H9 (cell line): ENCODE measurements at regions not wholly inside any gene's neighbourhood (a gene's known extent, or its start where the extent isn't known, plus 50 kb on each side); places are given as distances from the start of the nearest gene placed in this dataset.

Source experiments
- DNase-seq: peaks from one replicate; pipeline ENCODE4 v3.0.0-alpha.2; 2017
- H2AFZ ChIP-seq: one replicate; pipeline ENCODE4 v1.6.1; 2013; ENCODE audit warnings: mild to moderate bottlenecking, low read length, control low read depth, moderate library complexity
- H2AK5ac ChIP-seq: 2 replicates; pipeline ENCODE4 v1.6.1; 2013; ENCODE audit warnings: low read length, control low read depth, mixed read lengths; ENCODE audit not compliant: insufficient read length
- H2BK120ac ChIP-seq: one replicate; pipeline ENCODE4 v1.6.1; 2013; ENCODE audit warnings: low read depth, mild to moderate bottlenecking, low read length, control low read depth, inconsistent platforms; ENCODE audit not compliant: poor library complexity, severe bottlenecking
- H2BK12ac ChIP-seq: 2 replicates; pipeline ENCODE4 v1.6.1; 2013; ENCODE audit warnings: low read length, control low read depth, mixed read lengths, low read depth; ENCODE audit not compliant: insufficient read length
- H2BK15ac ChIP-seq: 2 replicates; pipeline ENCODE4 v1.6.1; 2013; ENCODE audit warnings: low read depth, low read length, control low read depth
- H2BK20ac ChIP-seq: one replicate; pipeline ENCODE4 v1.6.1; 2013; ENCODE audit warnings: low read depth, mild to moderate bottlenecking, low read length, control low read depth, inconsistent platforms; ENCODE audit not compliant: poor library complexity, severe bottlenecking
- H2BK5ac ChIP-seq: 2 replicates; pipeline ENCODE4 v1.6.1; 2013; ENCODE audit warnings: low read length, control low read depth, mixed read lengths; ENCODE audit not compliant: insufficient read length
- H3K14ac ChIP-seq: 2 replicates; pipeline ENCODE4 v1.6.1; 2013; ENCODE audit warnings: low read length, control low read depth; ENCODE audit not compliant: insufficient read depth
- H3K18ac ChIP-seq: 2 replicates; pipeline ENCODE4 v1.6.1; 2013; ENCODE audit warnings: low read depth, mild to moderate bottlenecking, mixed read lengths, low read length, control low read depth; ENCODE audit not compliant: insufficient read length
- H3K23ac ChIP-seq: 2 replicates; pipeline ENCODE4 v1.6.1; 2013; ENCODE audit warnings: low read length, control low read depth, mixed read lengths, low read depth; ENCODE audit not compliant: insufficient read length
- H3K23me2 ChIP-seq: 2 replicates; pipeline ENCODE4 v1.6.1; 2013; ENCODE audit warnings: low read depth, mild to moderate bottlenecking, mixed read lengths, low read length, control low read depth; ENCODE audit not compliant: insufficient read length, poor library complexity, severe bottlenecking
- H3K27ac ChIP-seq: 2 replicates; pipeline ENCODE4 v1.5.1; 2013; ENCODE audit warnings: low read length, control low read depth, mixed read lengths, low read depth; ENCODE audit not compliant: insufficient read length
- H3K27me3 ChIP-seq: 2 replicates; pipeline ENCODE4 v1.6.1; 2013; ENCODE audit warnings: low read length, control low read depth, inconsistent platforms; ENCODE audit not compliant: insufficient read depth
- H3K4ac ChIP-seq: 2 replicates; pipeline ENCODE4 v1.6.1; 2013; ENCODE audit warnings: low read depth, mild to moderate bottlenecking, control low read depth, inconsistent platforms, low read length, moderate library complexity
- H3K4me1 ChIP-seq: 2 replicates; pipeline ENCODE4 v1.6.1; 2013; ENCODE audit warnings: low read length, control low read depth, inconsistent platforms; ENCODE audit not compliant: insufficient read depth
- H3K4me2 ChIP-seq: 2 replicates; pipeline ENCODE4 v1.6.1; 2013; ENCODE audit warnings: low read length, control low read depth, mixed read lengths; ENCODE audit not compliant: insufficient read length, insufficient read depth
- H3K56ac ChIP-seq: 2 replicates; pipeline ENCODE4 v1.6.1; 2013; ENCODE audit warnings: low read depth, mild to moderate bottlenecking, mixed read lengths, low read length, control low read depth; ENCODE audit not compliant: insufficient read length
- H3K79me1 ChIP-seq: 2 replicates; pipeline ENCODE4 v1.6.1; 2013; ENCODE audit warnings: low read depth, mild to moderate bottlenecking, moderate library complexity, low read length, control low read depth, inconsistent platforms; ENCODE audit not compliant: insufficient read depth, poor library complexity, severe bottlenecking
- H3K79me2 ChIP-seq: 2 replicates; pipeline ENCODE4 v1.6.1; 2013; ENCODE audit warnings: low read length, control low read depth, inconsistent platforms; ENCODE audit not compliant: insufficient read depth
- H3K9ac ChIP-seq: 2 replicates; pipeline ENCODE4 v1.6.1; 2013; ENCODE audit warnings: low read length, control low read depth, mixed read lengths; ENCODE audit not compliant: insufficient read length; ENCODE audit errors: extremely low read depth
- H3K9me3 ChIP-seq: one replicate; pipeline ENCODE4 v1.6.1; 2013; ENCODE audit warnings: low read depth, low read length, inconsistent platforms; ENCODE audit not compliant: control insufficient read depth
- H3T11ph ChIP-seq: one replicate; pipeline ENCODE4 v1.6.1; 2013; ENCODE audit warnings: mild to moderate bottlenecking, low read length, control low read depth, inconsistent platforms
- H4K20me1 ChIP-seq: one replicate; pipeline ENCODE4 v1.6.1; 2013; ENCODE audit not compliant: control insufficient read depth, insufficient read length, insufficient read depth
- H4K5ac ChIP-seq: 2 replicates; pipeline ENCODE4 v1.6.1; 2013; ENCODE audit warnings: low read depth, mild to moderate bottlenecking, mixed read lengths, low read length, control low read depth; ENCODE audit not compliant: insufficient read length
- H4K8ac ChIP-seq: replicated peaks from 2 replicates; pipeline ENCODE4 v1.6.1; 2013; ENCODE audit warnings: low read length, control low read depth, mixed read lengths, low read depth; ENCODE audit not compliant: insufficient read length
- H4K91ac ChIP-seq: 2 replicates; pipeline ENCODE4 v1.6.1; 2013; ENCODE audit warnings: low read depth, mild to moderate bottlenecking, moderate library complexity, mixed read lengths, low read length, control low read depth; ENCODE audit not compliant: insufficient read length
- H3K27ac Mint-ChIP-seq, 3 experiments: 2 replicates in 2 of 3; 3 replicates in 1 of 3; pipeline ENCODE4 v1.8.0; 2020 to 2021; ENCODE audit warnings: mixed read lengths in 3 of 3, mild to moderate bottlenecking in 1 of 3, moderate library complexity in 1 of 3
- H3K27me3 Mint-ChIP-seq: 2 replicates; pipeline ENCODE4 v1.8.0; 2021; ENCODE audit warnings: low read depth, mild to moderate bottlenecking, moderate library complexity, mixed read lengths
- H3K36me3 Mint-ChIP-seq, 3 experiments: 2 replicates in 2 of 3; 3 replicates in 1 of 3; pipeline ENCODE4 v1.8.0; 2020 to 2021; ENCODE audit warnings: low read depth in 3 of 3, mixed read lengths in 3 of 3; ENCODE audit not compliant: insufficient read depth in 1 of 3
- H3K4me1 Mint-ChIP-seq, 2 experiments: 2 replicates each; pipeline ENCODE4 v1.8.0; 2020; ENCODE audit warnings: mixed read lengths in 2 of 2
- H3K4me3 Mint-ChIP-seq, 2 experiments: 2 replicates in 1 of 2; 3 replicates in 1 of 2; pipeline ENCODE4 v1.8.0; 2020 to 2021; ENCODE audit warnings: mild to moderate bottlenecking in 2 of 2, mixed read lengths in 2 of 2, moderate library complexity in 1 of 2
- H3K9me3 Mint-ChIP-seq, 2 experiments: 2 replicates in 1 of 2; 3 replicates in 1 of 2; pipeline ENCODE4 v1.8.0; 2020; ENCODE audit warnings: mild to moderate bottlenecking in 2 of 2, mixed read lengths in 2 of 2, moderate library complexity in 1 of 2
- WGBS: extraction: QIAGEN DNeasy Blood & Tissue Kit; methylation state at CpG from one replicate; pipeline ENCODE4 v1.1.7; 2013; ENCODE audit warnings: missing lambda C conversion rate, low lambda C conversion rate, mixed read lengths; ENCODE audit not compliant: insufficient read length; ENCODE audit errors: extremely low coverage; 5-methylcytosine and 5-hydroxymethylcytosine counted together
- TF ChIP-seq, protein P1 (sequence below): fragments of 200-600 bp; sonication (generic); conservative IDR thresholded peaks from 3 replicates; pipeline ENCODE4 v1.8.0; 2021; ENCODE audit warnings: antibody characterized with exemption, mild to moderate bottlenecking

DNA sequence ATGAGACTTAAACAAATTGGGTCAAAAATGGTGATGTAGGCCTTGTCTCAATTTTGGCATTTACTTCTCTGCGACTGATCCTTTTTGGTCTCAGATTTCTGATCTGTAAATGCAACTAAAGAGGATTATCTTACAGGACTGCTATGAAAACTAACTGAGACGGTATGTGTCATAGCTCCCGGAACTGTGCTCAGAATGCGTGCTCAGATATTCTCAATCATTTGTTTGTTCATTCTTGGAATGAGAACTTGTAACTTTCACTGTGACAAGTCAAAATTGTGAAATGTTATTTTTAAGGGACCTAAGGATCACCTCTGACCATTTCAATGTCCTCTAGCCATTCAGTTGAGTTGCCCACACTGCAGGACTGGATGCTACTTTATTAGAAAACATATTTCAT, 498.2 kb upstream of the PIK3C3 start:
- no peak for DNase-seq
- Histone ChIP-seq H3K27me3 (no peaks in the 10 kb centered on the region), H3K9me3 (no peaks in the 10 kb centered on the region), H3K9ac (no peak overlapping the region), H4K5ac (no peak overlapping the region), H2AK5ac (no peak overlapping the region), H2BK20ac (no peak overlapping the region), H2BK12ac (no peak overlapping the region), H2BK15ac (no peak overlapping the region), H3K14ac (no peak overlapping the region), H4K20me1 (no peaks in the 10 kb centered on the region), H2BK5ac (no peak overlapping the region), H3K79me2 (no peaks in the 10 kb centered on the region), H3K4me1 (no peaks in the 10 kb centered on the region), H3K79me1 (no peaks in the 10 kb centered on the region), H3K27ac (no peak overlapping the region), H4K91ac (no peak overlapping the region), H3K4me2 (no peak overlapping the region), H3T11ph (no peak overlapping the region), H2AFZ (no peak overlapping the region), H4K8ac (no peak overlapping the region), H3K4ac (no peak overlapping the region), H3K56ac (no peak overlapping the region), H3K23me2 (no peaks in the 10 kb centered on the region), H2BK120ac (no peak overlapping the region), H3K23ac (no peak overlapping the region), H3K18ac (no peak overlapping the region)
- H3K27ac Mint-ChIP-seq, result no peak overlapping the region
- no CpG with 5 or more reads among the region's 4 CpGs for WGBS
- no peaks in the 10 kb centered on the region; a peak in 1 of 5 replicates for H3K9me3 Mint-ChIP-seq
- H3K36me3 Mint-ChIP-seq, result no peaks in the 10 kb centered on the region
- H3K27me3 Mint-ChIP-seq, result no peaks in the 10 kb centered on the region
- TF ChIP-seq, protein P1, sequence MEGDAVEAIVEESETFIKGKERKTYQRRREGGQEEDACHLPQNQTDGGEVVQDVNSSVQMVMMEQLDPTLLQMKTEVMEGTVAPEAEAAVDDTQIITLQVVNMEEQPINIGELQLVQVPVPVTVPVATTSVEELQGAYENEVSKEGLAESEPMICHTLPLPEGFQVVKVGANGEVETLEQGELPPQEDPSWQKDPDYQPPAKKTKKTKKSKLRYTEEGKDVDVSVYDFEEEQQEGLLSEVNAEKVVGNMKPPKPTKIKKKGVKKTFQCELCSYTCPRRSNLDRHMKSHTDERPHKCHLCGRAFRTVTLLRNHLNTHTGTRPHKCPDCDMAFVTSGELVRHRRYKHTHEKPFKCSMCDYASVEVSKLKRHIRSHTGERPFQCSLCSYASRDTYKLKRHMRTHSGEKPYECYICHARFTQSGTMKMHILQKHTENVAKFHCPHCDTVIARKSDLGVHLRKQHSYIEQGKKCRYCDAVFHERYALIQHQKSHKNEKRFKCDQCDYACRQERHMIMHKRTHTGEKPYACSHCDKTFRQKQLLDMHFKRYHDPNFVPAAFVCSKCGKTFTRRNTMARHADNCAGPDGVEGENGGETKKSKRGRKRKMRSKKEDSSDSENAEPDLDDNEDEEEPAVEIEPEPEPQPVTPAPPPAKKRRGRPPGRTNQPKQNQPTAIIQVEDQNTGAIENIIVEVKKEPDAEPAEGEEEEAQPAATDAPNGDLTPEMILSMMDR, result no peak
- H3K4me3 Mint-ChIP-seq, result no peak overlapping the region
- peaks cover 4 to 11% of the 10 kb centered on the region in 2 experiments for H3K4me1 Mint-ChIP-seq
